B cell (primary cell): ENCODE measurements at regions not wholly inside any gene's neighbourhood (a gene's known extent, or its start where the extent isn't known, plus 50 kb on each side); places are given as distances from the start of the nearest gene placed in this dataset.

Experiments
- ATAC-seq: fragments of 200-7000 bp; cut with Tn5 transposase; one replicate; pipeline ENCODE4 v1.10.0; 2021; ENCODE audit warnings: low read depth, mild to moderate bottlenecking, moderate number of reproducible peaks, moderate library complexity
- CTCF ChIA-PET: fragments of 350-600 bp; sonication (Branson Sonifier 250); formaldehyde crosslinking; loops from one replicate; lab custom pipeline; 2021; ENCODE audit warnings: antibody characterized with exemption, inconsistent platforms; lab: Charles Lee
- POLR2A ChIA-PET: fragments of 350-600 bp; sonication (Branson Sonifier 250); formaldehyde crosslinking; loops from one replicate; lab custom pipeline; 2021; ENCODE audit warnings: antibody characterized with exemption; lab: Charles Lee
- DNase-seq: peaks from one replicate; pipeline ENCODE4 v3.0.0; 2013
- H2AFZ ChIP-seq: 2 replicates; pipeline ENCODE4 v1.6.1; 2012; ENCODE audit warnings: mild to moderate bottlenecking, low read depth, low read length; ENCODE audit not compliant: insufficient read depth, poor library complexity, severe bottlenecking
- H3K27ac ChIP-seq, 2 donors: 1 replicate in 1 of 2; 2 replicates in 1 of 2; pipeline ENCODE4 v1.5.1; 2012 to 2013; ENCODE audit warnings: low read length in 2 of 2, mild to moderate bottlenecking in 2 of 2, moderate library complexity in 1 of 2
- H3K27me3 ChIP-seq, 4 experiments: fragments of 200-600 bp in 1 of 4; sonication (generic) in 1 of 4; replicated peaks in 1 of 4; 1 replicate in 2 of 4; 2 replicates in 2 of 4; pipeline versions ENCODE4 v1.6.1 to v1.7.0; 2013 to 2016; ENCODE audit warnings: low read length in 3 of 4, mild to moderate bottlenecking in 2 of 4, mixed read lengths in 1 of 4, moderate library complexity in 1 of 4; ENCODE audit not compliant: insufficient read depth in 4 of 4, control insufficient read depth in 3 of 4; ENCODE audit errors: control extremely low read depth in 1 of 4
- H3K36me3 ChIP-seq, 2 experiments: replicated peaks in 1 of 2; 1 replicate in 1 of 2; 2 replicates in 1 of 2; pipeline versions ENCODE4 v1.6.1 to v1.7.1; 2013; ENCODE audit warnings: low read length in 1 of 2; ENCODE audit not compliant: insufficient read depth in 2 of 2, control insufficient read depth in 1 of 2; ENCODE audit errors: control extremely low read depth in 1 of 2, extremely low read depth in 1 of 2
- H3K4me1 ChIP-seq, 2 donors: fragments of 200-600 bp in 1 of 2; sonication (generic) in 1 of 2; 1 replicate in 1 of 2; 2 replicates in 1 of 2; pipeline versions ENCODE4 v1.5.1 to v1.6.1; 2013 to 2017; ENCODE audit warnings: low read length in 2 of 2; ENCODE audit not compliant: control insufficient read depth in 2 of 2, insufficient read depth in 2 of 2
- H3K4me2 ChIP-seq: replicated peaks from 2 replicates; pipeline ENCODE3; 2012; ENCODE audit warnings: mild to moderate bottlenecking, low read depth, low read length; ENCODE audit not compliant: poor library complexity, severe bottlenecking
- H3K4me3 ChIP-seq, 5 experiments: fragments of 200-600 bp in 1 of 5; sonication (generic) in 1 of 5; 1 replicate in 3 of 5; 2 replicates in 2 of 5; pipeline versions ENCODE4 v1.5.1 to v1.7.0; 2011 to 2016; ENCODE audit warnings: low read length in 4 of 5, mild to moderate bottlenecking in 4 of 5, low read depth in 2 of 5, control low read depth in 1 of 5, moderate library complexity in 1 of 5; ENCODE audit not compliant: insufficient read depth in 1 of 5; ENCODE audit errors: control extremely low read depth in 1 of 5, extremely low read depth in 1 of 5
- H3K79me2 ChIP-seq: fragments of 200-600 bp; sonication (generic); one replicate; pipeline ENCODE4 v1.6.0; 2016; ENCODE audit warnings: low read length; ENCODE audit not compliant: control insufficient read depth, insufficient read depth
- H3K9ac ChIP-seq: fragments of 200-600 bp; sonication (generic); 2 replicates; pipeline ENCODE4 v1.6.1; 2017; ENCODE audit warnings: mild to moderate bottlenecking, low read length, moderate library complexity
- H3K9me3 ChIP-seq, 3 donors: one replicate each; pipeline versions ENCODE4 v1.6.1 to v1.7.1; 2013; ENCODE audit warnings: low read length in 2 of 3; ENCODE audit not compliant: control insufficient read depth in 2 of 3, insufficient read depth in 1 of 3; ENCODE audit errors: control extremely low read depth in 1 of 3
- H4K20me1 ChIP-seq: 2 replicates; pipeline ENCODE4 v1.6.0; 2012; ENCODE audit warnings: mild to moderate bottlenecking, low read length; ENCODE audit not compliant: insufficient read depth, control insufficient read depth, poor library complexity, severe bottlenecking
- H3K27ac Mint-ChIP-seq: one replicate; pipeline ENCODE4 v1.8.0; 2021; ENCODE audit warnings: mixed read lengths
- H3K27me3 Mint-ChIP-seq: one replicate; pipeline ENCODE4 v1.8.0; 2021; ENCODE audit warnings: mixed read lengths
- H3K4me1 Mint-ChIP-seq: one replicate; pipeline ENCODE4 v1.8.0; 2021; ENCODE audit warnings: mixed read lengths
- H3K4me3 Mint-ChIP-seq: one replicate; pipeline ENCODE4 v1.8.0; 2021; ENCODE audit warnings: mixed read lengths
- H3K9me3 Mint-ChIP-seq: one replicate; pipeline ENCODE4 v1.8.0; 2022; ENCODE audit warnings: mixed read lengths; ENCODE audit not compliant: insufficient read depth
- EZH2 ChIP-seq: IDR thresholded peaks from 2 replicates; pipeline ENCODE4 v1.6.1; 2012; ENCODE audit warnings: borderline replicate concordance, low read depth, mild to moderate bottlenecking, moderate library complexity, low read length; ENCODE audit not compliant: insufficient read depth, poor library complexity, severe bottlenecking
- WGBS: methylation state at CpG from one replicate; pipeline ENCODE4 v1.1.5; 2013; ENCODE audit warnings: missing lambda C conversion rate; ENCODE audit not compliant: insufficient coverage; 5-methylcytosine and 5-hydroxymethylcytosine counted together
- intact Hi-C: fragments of 100-400 bp; cut with micrococcal nuclease; formaldehyde crosslinking; loops from one replicate; pipeline ENCODE4 v1.10.0; 2022
- TF ChIP-seq, protein P1 (sequence below): fragments of 200-600 bp; IDR thresholded peaks from one replicate; pipeline ENCODE4 v1.8.0; 2022; ENCODE audit warnings: antibody characterized with exemption, mild to moderate bottlenecking

DNA sequence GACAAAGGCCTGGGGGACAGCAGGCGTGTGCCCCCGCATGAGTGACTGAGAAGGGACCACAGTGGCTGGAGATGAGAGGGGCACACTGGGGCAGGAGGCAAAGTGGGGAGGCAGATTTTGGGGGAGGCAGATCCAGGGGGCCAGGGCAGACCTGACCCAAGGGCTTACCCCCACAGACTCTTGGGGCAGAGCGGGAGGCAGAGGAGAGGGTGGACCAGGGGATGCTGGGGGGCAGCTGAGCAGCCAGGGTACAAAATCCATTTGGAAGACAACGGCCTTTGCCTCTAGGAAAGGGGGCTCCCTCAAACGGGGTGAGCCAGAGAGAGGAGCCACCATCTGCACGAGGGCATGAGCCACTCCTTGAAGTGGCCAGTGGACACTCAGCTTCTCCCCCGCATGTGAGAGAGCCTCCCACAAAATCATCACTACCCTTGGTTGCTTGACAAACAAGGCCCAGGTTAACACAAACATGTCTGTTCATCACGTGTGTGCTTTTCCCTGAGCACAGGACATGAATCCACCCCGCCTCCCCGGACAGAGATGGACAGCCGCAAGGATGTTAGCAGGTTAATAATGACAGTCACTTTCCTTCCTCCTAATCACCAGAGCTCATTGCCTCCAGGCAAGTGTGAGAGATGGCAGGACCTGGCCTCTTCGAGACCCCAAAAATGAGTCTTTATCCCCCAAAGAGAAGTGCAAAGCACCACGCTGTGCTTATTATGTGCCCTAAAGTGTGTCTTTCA is 72.0 kb upstream of the RAB6C start:
- H3K4me1 ChIP-seq, result no peaks in the 10 kb centered on the region
- TF ChIP-seq EZH2, result no peak
- TF ChIP-seq, protein P1, sequence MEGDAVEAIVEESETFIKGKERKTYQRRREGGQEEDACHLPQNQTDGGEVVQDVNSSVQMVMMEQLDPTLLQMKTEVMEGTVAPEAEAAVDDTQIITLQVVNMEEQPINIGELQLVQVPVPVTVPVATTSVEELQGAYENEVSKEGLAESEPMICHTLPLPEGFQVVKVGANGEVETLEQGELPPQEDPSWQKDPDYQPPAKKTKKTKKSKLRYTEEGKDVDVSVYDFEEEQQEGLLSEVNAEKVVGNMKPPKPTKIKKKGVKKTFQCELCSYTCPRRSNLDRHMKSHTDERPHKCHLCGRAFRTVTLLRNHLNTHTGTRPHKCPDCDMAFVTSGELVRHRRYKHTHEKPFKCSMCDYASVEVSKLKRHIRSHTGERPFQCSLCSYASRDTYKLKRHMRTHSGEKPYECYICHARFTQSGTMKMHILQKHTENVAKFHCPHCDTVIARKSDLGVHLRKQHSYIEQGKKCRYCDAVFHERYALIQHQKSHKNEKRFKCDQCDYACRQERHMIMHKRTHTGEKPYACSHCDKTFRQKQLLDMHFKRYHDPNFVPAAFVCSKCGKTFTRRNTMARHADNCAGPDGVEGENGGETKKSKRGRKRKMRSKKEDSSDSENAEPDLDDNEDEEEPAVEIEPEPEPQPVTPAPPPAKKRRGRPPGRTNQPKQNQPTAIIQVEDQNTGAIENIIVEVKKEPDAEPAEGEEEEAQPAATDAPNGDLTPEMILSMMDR, result no peak
- POLR2A ChIA-PET, result no interaction called here
- H3K27ac Mint-ChIP-seq, result no peak overlapping the region
- H3K27me3 ChIP-seq, result peaks cover 0 to 3% (median 0%) of the 10 kb centered on the region in 4 experiments
- no peaks in the 10 kb centered on the region for H3K9me3 Mint-ChIP-seq
- no peak overlapping the region for H3K4me3 Mint-ChIP-seq
- no peaks in the 10 kb centered on the region for H3K79me2 ChIP-seq
- no peaks in the 10 kb centered on the region for H3K9me3 ChIP-seq
- CTCF ChIA-PET, result no interaction called here
- WGBS, result 82% methylated on average over 13 of the region's 13 CpGs
- H3K27me3 Mint-ChIP-seq, result peaks cover 8% of the 10 kb centered on the region
- no peak overlapping the region for H2AFZ ChIP-seq
- H3K9ac ChIP-seq, result no peak overlapping the region
- H3K4me1 Mint-ChIP-seq, result no peaks in the 10 kb centered on the region
- H4K20me1 ChIP-seq, result no peaks in the 10 kb centered on the region
- intact Hi-C loops, result no loop called here
- H3K4me2 ChIP-seq, result no peak overlapping the region
- DNase-seq, result no peak
- H3K4me3 ChIP-seq, result no peak overlapping the region
- no peak for ATAC-seq
- no peaks in the 10 kb centered on the region for H3K36me3 ChIP-seq
- H3K27ac ChIP-seq, result no peak overlapping the region

DNA sequence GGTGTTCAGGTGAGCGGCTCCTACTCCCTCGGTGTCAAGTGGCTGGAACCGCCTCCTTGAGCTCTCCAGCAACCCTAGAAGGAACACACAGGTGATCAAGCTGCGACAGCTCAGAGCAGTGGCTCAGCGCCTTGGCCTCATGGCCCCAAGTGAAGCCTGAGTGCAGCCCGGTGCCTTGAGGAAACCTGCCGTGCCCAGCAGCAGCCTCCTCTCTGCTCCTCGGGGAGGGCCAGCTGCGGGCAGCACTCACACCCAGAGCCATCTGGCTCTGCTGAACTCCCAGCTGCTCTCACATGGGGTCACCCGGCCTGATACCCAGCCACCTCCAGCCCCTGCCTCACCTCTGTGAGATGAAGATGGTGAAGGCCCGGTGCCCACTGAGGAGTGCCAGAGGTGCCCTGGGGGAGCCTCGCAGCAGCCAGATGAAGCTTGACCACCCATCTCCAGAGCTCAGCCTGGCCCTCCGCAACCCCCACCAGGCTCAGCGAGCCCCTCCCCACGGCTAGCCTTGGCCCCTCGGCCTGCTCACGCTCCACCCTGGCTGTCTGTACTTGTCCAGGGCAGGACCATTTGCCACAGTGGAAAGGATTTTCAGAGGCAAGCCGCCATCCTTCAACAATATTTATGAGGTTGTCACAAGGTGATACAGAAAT is 70.6 kb upstream of the RAB6C start:
- intact Hi-C loops, result no loop called here
- no peak overlapping the region for H3K4me3 Mint-ChIP-seq
- no peak overlapping the region for H3K4me2 ChIP-seq
- ChIA-PET POLR2A (no interaction called here), CTCF (no interaction called here)
- H3K9me3 ChIP-seq, result no peaks in the 10 kb centered on the region
- no peak overlapping the region for H3K9ac ChIP-seq
- no peaks in the 10 kb centered on the region for H3K4me1 ChIP-seq
- no peaks in the 10 kb centered on the region for H4K20me1 ChIP-seq
- H3K79me2 ChIP-seq, result no peaks in the 10 kb centered on the region
- no peaks in the 10 kb centered on the region for H3K36me3 ChIP-seq
- no peak overlapping the region for H3K4me3 ChIP-seq
- TF ChIP-seq EZH2, result no peak
- TF ChIP-seq, protein P1, result no peak
- no peak overlapping the region for H2AFZ ChIP-seq
- H3K27me3 Mint-ChIP-seq, result peaks cover 10% of the 10 kb centered on the region
- no peak overlapping the region for H3K27ac Mint-ChIP-seq
- DNase-seq (no peak), ATAC-seq (no peak)
- H3K4me1 Mint-ChIP-seq, result no peaks in the 10 kb centered on the region
- no peak overlapping the region for H3K27ac ChIP-seq
- no peaks in the 10 kb centered on the region for H3K9me3 Mint-ChIP-seq
- peaks cover 0 to 3% (median 0%) of the 10 kb centered on the region in 4 experiments for H3K27me3 ChIP-seq
- WGBS, result 92% methylated on average over 15 of the region's 18 CpGs
